Mononuclear cell (primary cell): ENCODE measurements at regions not wholly inside any gene's neighbourhood (a gene's known extent, or its start where the extent isn't known, plus 50 kb on each side); places are given as distances from the start of the nearest gene placed in this dataset.

Source experiments
- H3K27me3 ChIP-seq: 2 replicates; pipeline ENCODE4 v1.6.0; 2011; ENCODE audit warnings: low read length, control low read depth; ENCODE audit not compliant: insufficient read depth
- H3K4me1 ChIP-seq: 2 replicates; pipeline ENCODE4 v1.5.1; 2011; ENCODE audit warnings: mild to moderate bottlenecking, low read length, control low read depth; ENCODE audit not compliant: insufficient read depth
- H3K4me3 ChIP-seq: 2 replicates; pipeline ENCODE4 v1.5.1; 2011; ENCODE audit warnings: mild to moderate bottlenecking, low read length, moderate library complexity
- H3K9me3 ChIP-seq: 2 replicates; pipeline ENCODE4 v1.5.1; 2011; ENCODE audit warnings: low read depth, mild to moderate bottlenecking, control low read depth, low read length

DNA sequence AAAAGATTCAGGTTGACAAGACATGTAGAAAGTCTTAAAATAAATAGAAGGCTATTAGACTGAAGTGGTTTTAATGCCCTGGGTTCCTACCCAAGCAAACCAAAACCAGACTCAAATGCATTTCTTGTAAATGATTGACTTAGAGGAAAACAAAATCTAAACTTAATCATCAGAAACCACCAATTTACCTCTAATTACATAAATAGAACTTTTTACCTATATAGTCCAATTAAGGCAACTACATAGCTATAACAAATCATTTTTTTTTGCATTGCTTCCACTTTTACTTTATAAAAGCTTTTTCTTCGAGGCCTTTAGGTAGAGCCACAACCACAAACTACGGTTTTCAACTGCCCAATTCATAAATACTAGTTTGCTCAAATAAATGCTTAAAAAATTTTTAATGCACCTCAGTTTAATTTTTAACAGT is 231.3 kb upstream of the ARHGEF26 start:
- Histone ChIP-seq H3K4me1 (no peaks in the 10 kb centered on the region), H3K9me3 (no peaks in the 10 kb centered on the region), H3K27me3 (no peaks in the 10 kb centered on the region), H3K4me3 (no peak overlapping the region)

DNA sequence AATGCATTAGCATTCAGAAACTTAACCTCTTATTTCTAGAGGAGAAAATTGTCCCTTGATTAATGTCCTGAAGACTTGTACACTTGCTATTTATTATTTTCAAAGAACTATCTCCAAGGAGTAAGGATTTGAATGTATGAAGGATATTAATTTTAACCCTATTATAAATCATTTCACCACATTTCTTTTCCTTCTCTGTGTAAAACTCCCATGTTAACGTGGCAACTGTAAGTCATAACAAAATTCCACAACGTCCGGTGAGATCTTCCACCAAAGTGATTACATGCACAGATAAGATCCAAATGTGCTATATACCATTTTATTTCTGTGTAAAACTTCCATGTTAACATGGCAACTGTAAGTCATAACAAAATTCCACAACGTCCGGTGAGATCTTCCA is 229.1 kb upstream of the ARHGEF26 start:
- Histone ChIP-seq H3K27me3 (no peaks in the 10 kb centered on the region), H3K4me3 (no peak overlapping the region), H3K9me3 (no peaks in the 10 kb centered on the region), H3K4me1 (no peaks in the 10 kb centered on the region)

DNA sequence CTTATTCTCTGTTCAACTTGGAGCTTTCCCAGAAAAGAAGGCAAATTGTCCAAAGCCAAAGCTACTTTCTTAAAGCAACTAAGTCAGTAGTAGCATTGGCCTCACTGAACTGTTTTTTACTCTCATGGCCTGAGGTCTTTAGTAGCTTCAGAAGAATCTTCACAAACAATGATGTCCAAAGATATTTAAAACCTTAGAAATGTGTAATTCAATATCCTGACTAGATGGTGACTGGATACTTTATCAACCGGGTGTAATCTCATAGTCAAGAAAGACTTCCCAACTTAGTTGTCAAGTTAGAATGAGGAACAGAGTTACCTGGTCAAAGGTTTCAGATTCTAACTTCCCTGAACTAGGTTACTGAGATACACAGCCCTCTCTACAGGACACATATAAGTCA is 226.3 kb upstream of the ARHGEF26 start:
- H3K4me1 ChIP-seq, result no peaks in the 10 kb centered on the region
- no peak overlapping the region for H3K4me3 ChIP-seq
- H3K9me3 ChIP-seq, result no peaks in the 10 kb centered on the region
- H3K27me3 ChIP-seq, result no peaks in the 10 kb centered on the region

GRCh38 chr3:153896197-153896596 is 225.0 kb upstream of the ARHGEF26 start:
- no peaks in the 10 kb centered on the region for H3K27me3 ChIP-seq

GRCh38 chr3:153897025-153897723 is 224.0 kb upstream of the ARHGEF26 start:
- H3K4me1 ChIP-seq, result no peaks in the 10 kb centered on the region
- H3K9me3 ChIP-seq, result no peaks in the 10 kb centered on the region
- H3K27me3 ChIP-seq, result no peaks in the 10 kb centered on the region
- H3K4me3 ChIP-seq, result no peak overlapping the region

More at GRCh38 chr3:153896197-153896596, 225.0 kb upstream of the ARHGEF26 start:
- Histone ChIP-seq H3K4me1 (no peaks in the 10 kb centered on the region), H3K9me3 (no peaks in the 10 kb centered on the region), H3K4me3 (no peak overlapping the region)

DNA sequence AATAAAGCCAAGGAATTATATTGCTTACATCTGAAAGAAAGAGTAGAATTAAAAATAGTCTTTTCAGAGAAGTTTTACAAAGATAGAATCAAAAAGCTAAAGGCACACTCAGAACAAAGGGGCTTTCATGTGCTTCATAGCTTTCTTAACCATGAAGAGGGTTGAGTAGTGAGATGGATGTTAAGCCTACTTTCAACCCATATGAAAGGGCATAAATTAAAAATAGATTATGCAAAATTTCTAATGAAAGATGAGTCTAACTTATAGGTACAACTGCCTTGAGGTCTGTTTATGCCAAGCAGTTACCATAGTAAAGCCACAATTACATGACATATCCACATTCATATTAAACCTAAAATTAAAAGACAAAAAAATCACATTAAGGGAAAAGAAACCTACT is 223.3 kb upstream of the ARHGEF26 start:
- Histone ChIP-seq H3K4me3 (no peak overlapping the region), H3K27me3 (no peaks in the 10 kb centered on the region), H3K4me1 (no peaks in the 10 kb centered on the region), H3K9me3 (no peaks in the 10 kb centered on the region)

GRCh38 chr3:153901152-153901551 is 220.0 kb upstream of the ARHGEF26 start:
- no peaks in the 10 kb centered on the region for H3K9me3 ChIP-seq
- no peaks in the 10 kb centered on the region for H3K4me1 ChIP-seq
- no peaks in the 10 kb centered on the region for H3K27me3 ChIP-seq
- no peak overlapping the region for H3K4me3 ChIP-seq

DNA sequence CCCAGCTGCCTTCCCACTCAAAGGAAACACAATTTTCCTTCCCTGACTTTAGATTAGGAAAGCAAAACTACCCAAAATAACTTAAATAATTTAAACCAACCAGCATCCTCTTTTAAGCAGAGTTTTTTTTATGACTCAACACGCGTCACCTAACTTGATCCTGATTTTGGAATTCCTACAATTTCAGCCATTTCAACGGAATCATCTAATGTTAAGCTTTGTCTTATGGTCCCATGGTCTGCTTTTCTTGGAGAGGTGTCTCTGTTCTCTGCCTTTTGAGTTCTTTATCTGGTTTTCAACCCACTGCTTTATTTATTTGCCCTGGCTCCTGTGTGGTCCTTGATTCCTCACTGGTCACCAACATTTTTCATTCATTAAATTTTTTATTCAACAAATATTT is 219.2 kb upstream of the ARHGEF26 start:
- Histone ChIP-seq H3K27me3 (no peaks in the 10 kb centered on the region), H3K4me1 (no peaks in the 10 kb centered on the region), H3K9me3 (no peaks in the 10 kb centered on the region), H3K4me3 (no peak overlapping the region)

- Histone ChIP-seq H3K4me1 (no peaks in the 10 kb centered on the region), H3K27me3 (no peaks in the 10 kb centered on the region), H3K9me3 (no peaks in the 10 kb centered on the region), H3K4me3 (no peak overlapping the region)
These were observed 217.8 kb upstream of the ARHGEF26 start for GRCh38 chr3:153903430-153903829.

DNA sequence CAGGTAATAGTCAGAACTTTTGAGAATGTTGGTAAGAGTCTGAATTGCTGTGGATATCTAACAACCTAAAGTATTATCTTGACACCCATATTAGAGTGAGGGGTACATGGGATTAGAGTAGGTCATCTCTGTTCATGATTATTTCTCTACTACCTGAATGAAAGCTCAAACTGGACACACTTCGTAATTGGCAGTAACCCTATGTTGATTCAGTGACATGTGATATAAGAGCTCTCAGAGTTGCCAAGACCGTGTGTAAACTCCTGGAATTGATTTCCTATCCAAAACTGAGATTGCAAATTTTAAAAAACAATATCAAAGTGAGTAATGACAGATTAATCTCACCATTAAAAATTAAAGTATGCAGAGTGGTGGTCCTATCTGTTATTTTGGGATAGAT is 214.8 kb upstream of the ARHGEF26 start:
- Histone ChIP-seq H3K4me1 (no peaks in the 10 kb centered on the region), H3K9me3 (no peaks in the 10 kb centered on the region), H3K4me3 (no peak overlapping the region), H3K27me3 (no peaks in the 10 kb centered on the region)

DNA sequence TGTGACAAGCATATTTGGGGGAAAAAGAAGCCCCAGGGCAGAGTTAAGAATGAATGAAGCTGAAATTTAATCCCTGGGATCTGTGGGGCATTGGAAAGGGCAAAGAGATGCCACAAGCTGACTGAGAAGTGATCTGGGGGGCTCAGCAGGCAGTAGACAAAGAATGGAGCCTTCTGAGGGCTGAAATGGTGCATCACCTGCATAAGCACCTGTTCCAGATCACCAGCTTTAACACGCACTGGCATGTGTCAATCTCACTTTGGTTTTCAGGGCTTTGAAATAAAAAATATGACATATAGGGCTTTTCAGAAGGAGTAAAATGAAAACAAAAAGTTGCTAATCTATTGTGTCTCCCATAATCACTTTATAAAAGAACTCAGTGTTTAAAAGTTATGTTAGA is 210.8 kb upstream of the ARHGEF26 start:
- H3K9me3 ChIP-seq, result no peaks in the 10 kb centered on the region
- H3K4me1 ChIP-seq, result no peaks in the 10 kb centered on the region
- no peak overlapping the region for H3K4me3 ChIP-seq
- H3K27me3 ChIP-seq, result no peaks in the 10 kb centered on the region

DNA sequence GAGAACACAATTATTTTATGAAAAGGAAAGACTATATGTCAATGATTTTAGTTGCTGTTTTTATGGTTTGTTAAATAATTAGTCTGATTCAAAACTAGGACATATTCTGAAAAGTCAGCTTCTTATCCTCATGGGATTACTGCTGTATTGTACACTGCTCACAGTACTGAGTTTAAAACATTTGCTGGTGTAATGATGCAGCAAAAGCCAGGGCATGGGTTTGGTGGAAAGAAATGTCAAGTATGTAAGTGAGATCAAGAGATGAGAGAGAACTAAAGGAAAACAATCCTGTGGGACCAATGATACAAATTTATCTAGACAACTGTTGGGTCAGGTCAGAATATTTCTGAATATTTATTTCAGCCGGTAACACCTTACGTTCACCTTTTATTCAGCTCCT is 210.1 kb upstream of the ARHGEF26 start:
- Histone ChIP-seq H3K9me3 (no peaks in the 10 kb centered on the region), H3K4me3 (no peak overlapping the region), H3K27me3 (no peaks in the 10 kb centered on the region), H3K4me1 (no peaks in the 10 kb centered on the region)

DNA sequence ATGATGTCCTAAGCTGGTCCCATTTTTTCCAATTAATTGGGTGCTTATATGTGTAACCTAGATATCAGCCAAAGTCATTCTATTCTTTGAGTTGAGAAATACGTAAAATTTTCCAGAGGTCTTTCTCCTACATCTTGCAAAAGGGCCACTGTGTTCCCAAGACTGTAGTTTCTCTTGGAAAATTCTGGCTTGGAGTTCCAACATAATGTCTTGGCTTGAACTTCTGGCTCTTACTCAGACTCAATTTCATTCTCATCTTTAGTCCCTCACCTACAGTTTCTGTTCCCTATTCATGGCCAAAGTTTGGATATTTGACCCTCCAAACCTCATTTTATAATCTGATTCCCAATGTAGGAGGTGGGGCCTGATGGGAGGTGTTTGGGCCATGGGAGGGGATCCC is 201.4 kb upstream of the ARHGEF26 start:
- no peaks in the 10 kb centered on the region for H3K27me3 ChIP-seq

GRCh38 chr3:153921826-153922225 is 199.4 kb upstream of the ARHGEF26 start:
- no peaks in the 10 kb centered on the region for H3K4me1 ChIP-seq
- no peak overlapping the region for H3K4me3 ChIP-seq
- H3K9me3 ChIP-seq, result no peaks in the 10 kb centered on the region
- H3K27me3 ChIP-seq, result no peaks in the 10 kb centered on the region

More for the DNA sequence above, 201.4 kb upstream of the ARHGEF26 start:
- no peaks in the 10 kb centered on the region for H3K9me3 ChIP-seq
- H3K4me3 ChIP-seq, result no peak overlapping the region
- H3K4me1 ChIP-seq, result no peaks in the 10 kb centered on the region

DNA sequence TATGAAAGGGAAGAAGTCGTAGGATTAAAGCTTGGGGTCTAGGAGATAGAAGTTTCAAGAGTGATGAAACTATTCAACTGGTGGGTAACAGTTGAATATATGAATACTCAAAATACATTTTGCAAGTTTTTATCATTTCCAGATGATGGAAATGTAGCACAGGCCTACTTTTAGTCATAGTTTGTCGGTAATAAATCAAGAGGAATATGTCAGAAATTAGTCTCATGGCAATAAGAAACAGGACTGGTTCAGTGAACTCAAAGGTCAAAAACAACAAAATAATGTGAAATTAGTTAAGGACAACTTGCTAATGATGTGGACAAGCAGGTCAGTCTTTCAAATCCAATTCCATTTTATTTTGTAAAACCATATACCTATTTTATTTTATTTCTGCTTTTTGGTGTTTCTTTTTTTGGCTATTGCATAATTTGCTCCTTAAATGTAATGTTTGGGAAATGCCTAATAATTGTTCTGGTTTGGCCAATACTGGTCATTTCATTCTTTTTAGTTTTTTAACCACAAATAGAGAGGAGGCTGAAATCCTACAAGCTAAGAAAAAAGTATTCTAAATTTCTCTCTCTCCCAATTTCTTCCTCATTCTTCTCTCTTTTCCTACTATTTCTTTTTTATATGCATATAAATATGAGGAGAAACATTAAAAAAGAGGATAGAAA is 195.2 kb upstream of the ARHGEF26 start:
- Histone ChIP-seq H3K27me3 (no peaks in the 10 kb centered on the region), H3K4me1 (no peaks in the 10 kb centered on the region), H3K9me3 (no peaks in the 10 kb centered on the region), H3K4me3 (no peak overlapping the region)

DNA sequence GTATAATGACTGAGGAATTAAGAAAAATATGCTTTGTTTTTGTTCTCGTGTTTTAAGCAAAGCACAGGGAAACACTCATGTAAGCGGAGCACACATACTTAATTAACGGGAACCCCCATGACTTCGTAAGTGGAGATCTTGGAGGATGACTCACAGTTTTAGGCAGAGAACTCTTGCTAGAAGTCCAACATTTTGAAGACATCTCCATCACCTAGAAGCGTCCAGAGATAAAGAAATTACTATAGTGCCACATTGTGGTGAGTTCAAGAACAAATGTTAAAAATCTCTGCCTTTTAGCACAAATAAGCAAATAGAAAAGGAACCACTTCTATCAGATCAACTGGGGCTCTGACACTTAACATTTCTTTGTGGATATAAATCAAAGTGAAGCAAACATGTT is 194.1 kb upstream of the ARHGEF26 start:
- Histone ChIP-seq H3K27me3 (no peaks in the 10 kb centered on the region), H3K4me1 (no peaks in the 10 kb centered on the region), H3K9me3 (no peaks in the 10 kb centered on the region), H3K4me3 (no peak overlapping the region)
